ENCODE measurements at regions not wholly inside any gene's neighbourhood (a gene's known extent, or its start where the extent isn't known, plus 50 kb on each side); places are given as distances from the start of the nearest gene placed in this dataset.

DNA sequence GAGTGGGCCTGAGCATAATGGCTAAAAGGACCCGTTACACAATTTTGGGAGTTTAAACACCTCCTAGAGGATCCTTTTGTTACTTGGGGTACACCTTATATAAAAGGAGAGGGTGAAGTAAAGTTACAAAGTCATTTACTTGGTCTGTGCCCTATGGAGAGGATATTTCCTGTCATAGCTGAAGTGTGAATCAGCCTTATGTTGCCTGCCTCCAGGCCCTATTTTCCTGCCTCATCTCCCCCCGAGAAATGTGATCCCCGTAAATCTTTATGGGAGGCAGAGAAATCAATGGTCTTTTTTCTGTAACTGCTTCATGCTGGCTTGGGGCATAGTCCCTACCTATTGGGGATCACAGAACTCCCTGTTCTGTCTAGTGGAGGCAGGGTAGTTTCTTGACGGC, 906.6 kb downstream of the DSC3 start:
- DNase-seq (ENCODE audit: unreplicated experiment): peak; percentile 2
- TF ChIP-seq, protein P1, sequence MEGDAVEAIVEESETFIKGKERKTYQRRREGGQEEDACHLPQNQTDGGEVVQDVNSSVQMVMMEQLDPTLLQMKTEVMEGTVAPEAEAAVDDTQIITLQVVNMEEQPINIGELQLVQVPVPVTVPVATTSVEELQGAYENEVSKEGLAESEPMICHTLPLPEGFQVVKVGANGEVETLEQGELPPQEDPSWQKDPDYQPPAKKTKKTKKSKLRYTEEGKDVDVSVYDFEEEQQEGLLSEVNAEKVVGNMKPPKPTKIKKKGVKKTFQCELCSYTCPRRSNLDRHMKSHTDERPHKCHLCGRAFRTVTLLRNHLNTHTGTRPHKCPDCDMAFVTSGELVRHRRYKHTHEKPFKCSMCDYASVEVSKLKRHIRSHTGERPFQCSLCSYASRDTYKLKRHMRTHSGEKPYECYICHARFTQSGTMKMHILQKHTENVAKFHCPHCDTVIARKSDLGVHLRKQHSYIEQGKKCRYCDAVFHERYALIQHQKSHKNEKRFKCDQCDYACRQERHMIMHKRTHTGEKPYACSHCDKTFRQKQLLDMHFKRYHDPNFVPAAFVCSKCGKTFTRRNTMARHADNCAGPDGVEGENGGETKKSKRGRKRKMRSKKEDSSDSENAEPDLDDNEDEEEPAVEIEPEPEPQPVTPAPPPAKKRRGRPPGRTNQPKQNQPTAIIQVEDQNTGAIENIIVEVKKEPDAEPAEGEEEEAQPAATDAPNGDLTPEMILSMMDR (IDR thresholded peaks at IDR 0.05; ENCODE audit: unreplicated experiment): no peak
- no TSS peak for BruUV-seq (replicated peaks)
- ChIA-PET POLR2A (no interaction called here), CTCF (no interaction called here)
- Mint-ChIP-seq H3K9me3 (ENCODE audit: unreplicated experiment) (peaks cover 12% of the 10 kb centered on the region), H3K27me3 (ENCODE audit: insufficient read depth, unreplicated experiment) (no peaks in the 10 kb centered on the region), H3K4me1 (ENCODE audit: insufficient read depth, unreplicated experiment) (peaks cover 21% of the 10 kb centered on the region), H3K36me3 (ENCODE audit: insufficient read depth, unreplicated experiment) (peaks cover 5% of the 10 kb centered on the region), H3K27ac (ENCODE audit: low read depth, unreplicated experiment) (no peak overlapping the region), H3K4me3 (ENCODE audit: unreplicated experiment) (no peak overlapping the region)
- intact Hi-C loops (cut with micrococcal nuclease): no loop called here

DNA sequence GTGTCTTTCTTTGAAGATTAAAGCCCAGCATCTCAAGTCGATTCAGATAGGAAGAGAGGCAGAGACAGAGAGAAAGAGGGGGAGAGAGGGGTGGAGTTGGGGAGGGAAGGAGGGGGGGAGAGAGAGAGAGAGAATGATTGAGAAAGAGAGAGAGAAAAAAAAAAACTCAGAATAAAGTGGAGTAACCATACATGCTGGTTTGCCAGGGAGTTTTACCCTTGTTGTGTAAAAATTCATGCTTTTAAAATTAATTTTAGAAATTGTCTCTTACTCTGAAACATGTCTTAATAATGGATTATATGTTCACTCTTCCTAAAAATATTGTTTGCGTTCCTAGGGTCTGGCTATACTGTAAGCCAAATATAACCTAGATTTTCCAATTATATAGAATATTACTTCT, 908.5 kb downstream of the DSC3 start:
- CTCF ChIA-PET: interaction anchor here (0.7 kb wide), 1 partner anchor 10 kb away, joined by 3 read pairs; no protein-coding TSS in a partner anchor
- Mint-ChIP-seq H3K27me3 (ENCODE audit: insufficient read depth, unreplicated experiment) (no peaks in the 10 kb centered on the region), H3K27ac (ENCODE audit: low read depth, unreplicated experiment) (no peak overlapping the region), H3K9me3 (ENCODE audit: unreplicated experiment) (peaks cover 7% of the 10 kb centered on the region), H3K4me1 (ENCODE audit: insufficient read depth, unreplicated experiment) (peaks cover 21% of the 10 kb centered on the region), H3K4me3 (ENCODE audit: unreplicated experiment) (no peak overlapping the region), H3K36me3 (ENCODE audit: insufficient read depth, unreplicated experiment) (no peaks in the 10 kb centered on the region)
- DNase-seq (ENCODE audit: unreplicated experiment): no peak
- BruUV-seq (replicated peaks): no TSS peak
- POLR2A ChIA-PET: no interaction called here
- TF ChIP-seq, protein P1 (IDR thresholded peaks at IDR 0.05; ENCODE audit: unreplicated experiment): no peak
- intact Hi-C loops (cut with micrococcal nuclease): no loop called here

DNA sequence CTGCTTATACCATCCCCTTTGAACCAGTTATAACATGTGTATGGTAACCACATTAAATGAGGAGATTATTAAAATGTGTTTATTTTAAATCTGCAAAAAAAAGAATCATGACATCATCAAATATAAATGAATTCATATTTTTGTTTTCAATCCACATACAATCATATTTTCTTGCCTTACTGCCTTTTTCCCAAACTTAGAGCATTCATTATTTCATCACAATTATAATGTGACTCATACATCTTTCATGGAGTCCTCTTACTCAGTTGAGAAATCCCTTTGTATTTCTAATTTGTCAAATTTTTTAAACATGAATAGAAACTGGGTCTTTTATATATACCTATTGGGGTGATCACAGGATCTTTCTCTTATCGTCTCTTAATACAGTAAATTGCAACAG, 909.6 kb downstream of the DSC3 start:
- TF ChIP-seq, protein P1 (IDR thresholded peaks at IDR 0.05; ENCODE audit: unreplicated experiment): no peak
- ChIA-PET POLR2A (no interaction called here), CTCF (no interaction called here)
- Mint-ChIP-seq H3K27ac (ENCODE audit: low read depth, unreplicated experiment) (no peak overlapping the region), H3K27me3 (ENCODE audit: insufficient read depth, unreplicated experiment) (no peaks in the 10 kb centered on the region), H3K4me1 (ENCODE audit: insufficient read depth, unreplicated experiment) (peaks cover 21% of the 10 kb centered on the region), H3K4me3 (ENCODE audit: unreplicated experiment) (no peak overlapping the region), H3K9me3 (ENCODE audit: unreplicated experiment) (peaks cover 7% of the 10 kb centered on the region), H3K36me3 (ENCODE audit: insufficient read depth, unreplicated experiment) (no peaks in the 10 kb centered on the region)
- no TSS peak for BruUV-seq (replicated peaks)
- intact Hi-C loops (cut with micrococcal nuclease): no loop called here
- DNase-seq (ENCODE audit: unreplicated experiment): peak; percentile 41

DNA sequence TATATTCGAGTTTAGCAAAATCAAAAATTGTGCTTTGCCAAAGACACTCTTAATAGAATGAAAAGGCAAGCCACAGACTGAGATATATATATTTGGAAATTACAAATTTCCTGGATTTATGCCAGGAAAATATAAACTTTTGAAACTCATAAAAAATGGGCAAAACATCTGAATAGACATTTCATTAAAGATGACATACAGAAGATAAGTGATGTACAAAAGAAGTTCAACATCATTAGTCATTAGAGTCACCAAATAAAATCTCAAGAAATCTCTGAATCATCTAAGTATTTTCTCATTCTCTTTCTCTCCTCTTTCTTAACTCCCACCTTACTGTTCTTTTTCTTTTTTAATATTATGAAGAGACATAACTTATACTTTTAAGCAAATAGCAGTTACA, 921.1 kb downstream of the DSC3 start:
- Mint-ChIP-seq H3K27ac (ENCODE audit: low read depth, unreplicated experiment) (no peak overlapping the region), H3K4me1 (ENCODE audit: insufficient read depth, unreplicated experiment) (no peaks in the 10 kb centered on the region)

More for the DNA sequence above, 921.1 kb downstream of the DSC3 start:
- TF ChIP-seq, protein P1 (IDR thresholded peaks at IDR 0.05; ENCODE audit: unreplicated experiment): no peak
- H3K9me3 Mint-ChIP-seq (ENCODE audit: unreplicated experiment): peaks cover 15% of the 10 kb centered on the region
- H3K36me3 Mint-ChIP-seq (ENCODE audit: insufficient read depth, unreplicated experiment): no peaks in the 10 kb centered on the region
- intact Hi-C loops (cut with micrococcal nuclease): no loop called here
- ChIA-PET CTCF (no interaction called here), POLR2A (no interaction called here)
- no TSS peak for BruUV-seq (replicated peaks)
- no peak overlapping the region for H3K4me3 Mint-ChIP-seq (ENCODE audit: unreplicated experiment)
- no peak for DNase-seq (ENCODE audit: unreplicated experiment)
- H3K27me3 Mint-ChIP-seq (ENCODE audit: insufficient read depth, unreplicated experiment): no peaks in the 10 kb centered on the region

All from MCF 10A (cell line).